Caki2 (cell line): ENCODE measurements at regions not wholly inside any gene's neighbourhood (a gene's known extent, or its start where the extent isn't known, plus 50 kb on each side); places are given as distances from the start of the nearest gene placed in this dataset.

ENCODE experiments used
- DNase-seq: peaks from one replicate; pipeline ENCODE4 v3.0.0-alpha.2; 2015; ENCODE audit warnings: low read depth
- in situ Hi-C: cut with HindIII; loops from 2 replicates; pipeline ENCODE4 v1.10.0; 2016; ENCODE audit warnings: low sequenced_read_pairs, low pct_unique_long_range_greater_than_20kb, mixed read lengths

- in situ Hi-C loops = no loop called here
- no peak for DNase-seq
These were observed 736.5 kb downstream of the REEP3 start for GRCh38 chr10:64257704-64258103.

DNA sequence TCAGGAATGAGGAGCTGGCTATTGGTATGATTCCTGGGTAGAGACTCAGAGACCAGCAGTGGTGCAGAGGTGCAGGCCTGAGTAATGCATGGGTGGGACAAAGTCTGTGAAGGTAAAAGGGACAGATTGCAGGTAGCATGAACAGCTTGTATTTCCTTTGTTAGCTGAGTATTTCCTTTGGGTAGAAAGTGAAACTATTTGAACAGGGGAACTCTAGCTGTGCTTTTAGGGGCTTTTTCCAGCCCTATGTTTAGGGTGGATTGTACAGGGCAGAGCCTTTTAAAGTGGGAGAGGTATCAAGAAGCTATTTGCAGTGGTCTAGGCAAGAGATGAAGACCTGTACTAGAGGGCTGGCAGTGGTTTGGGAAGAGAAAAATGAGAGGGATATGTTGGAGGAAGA lies 739.9 kb downstream of the REEP3 start:
- in situ Hi-C loops = no loop called here
- no peak for DNase-seq

DNA sequence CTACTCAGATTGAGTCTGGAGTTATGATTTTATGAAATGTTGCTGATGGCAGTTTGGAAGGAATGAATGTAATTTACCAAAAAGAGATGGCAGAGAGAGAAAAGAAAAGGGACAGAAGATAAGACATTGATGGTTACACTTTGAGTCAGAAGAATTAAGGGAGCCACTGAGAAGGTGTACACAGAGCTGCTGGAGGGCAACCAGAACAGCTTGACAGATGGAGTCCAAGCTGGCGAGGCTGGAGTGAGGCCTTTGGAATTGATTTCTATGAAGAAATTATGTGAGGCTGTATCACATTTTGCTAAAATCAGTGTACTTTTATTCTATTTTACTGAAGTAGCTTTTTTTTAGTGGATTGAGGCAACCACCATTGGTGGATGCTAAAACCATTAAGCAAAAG lies 740.5 kb downstream of the REEP3 start:
- in situ Hi-C loops = no loop called here
- no peak for DNase-seq

GRCh38 chr10:64265961-64266360 lies 744.8 kb downstream of the REEP3 start:
- DNase-seq = no peak

DNA sequence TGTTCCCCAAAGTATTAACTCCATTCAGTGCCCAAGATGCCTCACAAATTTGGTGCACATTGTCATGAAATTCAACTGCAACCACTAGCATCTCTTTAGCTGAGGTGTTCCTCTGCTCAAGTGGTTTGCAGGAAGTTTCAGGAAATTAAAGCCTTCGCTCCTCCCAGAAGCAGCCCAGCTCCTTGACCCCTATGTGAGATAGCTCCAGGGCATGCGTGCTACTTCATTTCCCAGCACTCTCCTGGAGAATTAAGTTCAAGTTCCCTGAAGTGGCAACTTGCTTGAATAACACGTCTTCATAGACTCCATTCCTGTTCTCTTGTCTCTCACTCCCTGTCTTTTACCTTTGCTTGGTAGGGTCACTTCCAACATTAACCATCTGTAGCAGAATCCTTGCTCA lies 750.3 kb downstream of the REEP3 start:
- in situ Hi-C loops = no loop called here
- DNase-seq = no peak

More at GRCh38 chr10:64265961-64266360, 744.8 kb downstream of the REEP3 start:
- in situ Hi-C loops = no loop called here

DNA sequence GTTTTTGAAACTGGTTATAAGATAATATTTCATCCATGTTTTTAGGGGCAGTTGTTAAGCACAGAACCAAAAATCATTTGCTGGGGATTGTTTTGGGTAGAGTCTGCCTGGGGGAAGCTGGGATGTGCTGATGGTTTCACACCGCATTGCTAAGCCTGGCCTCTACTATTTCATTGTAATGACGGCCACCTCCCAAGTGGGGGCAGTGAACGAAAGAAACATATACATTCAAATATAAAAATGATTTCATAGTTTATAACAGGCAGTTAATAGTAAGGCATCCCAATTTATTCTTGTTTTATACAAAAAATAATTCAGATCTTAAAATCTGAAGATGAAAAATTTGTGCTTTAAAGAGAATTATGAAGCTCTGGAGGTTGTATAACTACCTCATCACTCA lies 750.8 kb downstream of the REEP3 start:
- no peak for DNase-seq
- in situ Hi-C loops = no loop called here

- no peak for DNase-seq
These were observed 753.8 kb downstream of the REEP3 start for GRCh38 chr10:64275001-64275400.

DNA sequence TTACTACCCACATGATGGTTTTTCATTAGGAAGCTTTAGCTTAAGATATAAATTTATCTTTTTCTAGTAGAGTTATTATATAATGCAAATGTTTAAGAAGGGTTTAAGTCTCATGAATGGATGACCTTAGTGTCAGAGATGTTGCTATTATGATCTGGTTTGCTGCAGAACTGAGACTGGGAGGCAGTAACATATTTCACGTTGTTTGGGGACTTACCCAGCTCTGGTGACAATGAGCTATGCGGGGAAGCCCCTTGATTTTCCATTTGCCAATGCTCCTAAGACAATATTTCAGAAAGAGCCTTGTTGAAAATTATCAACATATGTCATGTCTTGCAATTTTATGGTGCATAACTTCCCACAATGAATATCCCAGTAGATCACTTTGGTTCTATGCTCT lies 754.6 kb downstream of the REEP3 start:
- DNase-seq = no peak
- in situ Hi-C loops = no loop called here

More at GRCh38 chr10:64275001-64275400, 753.8 kb downstream of the REEP3 start:
- in situ Hi-C loops = no loop called here

- no peak for DNase-seq
- in situ Hi-C loops = no loop called here
These were observed 756.3 kb downstream of the REEP3 start for GRCh38 chr10:64277536-64277935.

DNA sequence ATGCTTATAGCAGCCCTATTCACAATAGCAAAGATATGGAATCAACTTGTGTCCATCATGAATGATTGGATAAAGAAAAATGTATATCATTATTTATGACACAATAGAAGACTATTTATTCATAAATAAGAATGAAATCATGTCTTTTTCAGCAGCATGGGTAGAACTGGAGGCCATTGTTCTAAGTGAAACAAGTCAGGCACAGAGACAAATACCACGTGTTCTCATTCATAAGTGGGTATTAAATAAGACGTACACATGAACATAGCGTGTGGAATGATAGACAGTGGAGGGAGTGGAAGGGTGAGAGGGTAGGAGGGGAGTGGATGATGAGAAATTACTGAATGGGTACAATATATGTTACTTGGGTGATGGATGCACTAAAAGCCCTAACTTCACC lies 762.4 kb downstream of the REEP3 start:
- no peak for DNase-seq
- in situ Hi-C loops = no loop called here

DNA sequence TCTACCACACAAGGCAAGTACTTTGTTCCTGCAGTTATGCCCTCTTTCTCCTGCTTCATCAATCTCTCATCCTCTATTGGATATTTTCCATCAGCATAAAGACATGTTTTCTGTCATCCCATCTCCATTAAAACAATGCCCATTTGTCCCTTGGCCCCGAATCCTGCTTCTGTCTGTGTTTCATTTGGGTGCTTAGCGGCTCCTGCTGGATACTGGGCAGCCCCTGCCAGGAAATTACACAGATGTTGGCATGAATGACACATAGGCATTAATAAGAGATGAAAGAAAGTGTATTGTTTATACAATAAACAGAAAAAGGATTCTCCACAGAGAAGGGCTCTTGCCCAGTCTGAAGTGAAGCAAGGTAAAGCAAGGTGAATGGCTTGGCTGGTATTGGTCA lies 765.3 kb downstream of the REEP3 start:
- in situ Hi-C loops = no loop called here
- no peak for DNase-seq

GRCh38 chr10:64288404-64288803 lies 767.2 kb downstream of the REEP3 start:
- in situ Hi-C loops = no loop called here
- DNase-seq = no peak

DNA sequence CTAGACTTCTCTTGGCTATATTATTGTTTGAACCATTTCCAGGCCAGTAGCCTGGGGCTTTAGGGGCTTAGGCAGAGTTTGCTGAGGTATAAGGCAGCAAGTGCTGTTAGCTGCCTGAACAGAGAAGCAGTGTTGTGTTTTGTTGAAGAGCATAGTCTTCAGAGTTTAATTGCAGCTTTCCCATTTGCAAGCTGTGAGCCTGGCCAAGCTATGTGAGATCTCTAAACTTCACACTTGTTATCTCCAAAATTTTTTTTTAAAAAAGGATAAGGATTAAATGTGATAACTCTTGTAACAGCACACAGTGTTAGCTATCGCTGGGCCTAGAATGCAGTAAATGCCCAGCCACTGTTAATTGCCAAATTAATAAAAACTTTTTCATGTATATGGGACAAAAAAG lies 782.4 kb downstream of the REEP3 start:
- no peak for DNase-seq
- in situ Hi-C loops = no loop called here

DNA sequence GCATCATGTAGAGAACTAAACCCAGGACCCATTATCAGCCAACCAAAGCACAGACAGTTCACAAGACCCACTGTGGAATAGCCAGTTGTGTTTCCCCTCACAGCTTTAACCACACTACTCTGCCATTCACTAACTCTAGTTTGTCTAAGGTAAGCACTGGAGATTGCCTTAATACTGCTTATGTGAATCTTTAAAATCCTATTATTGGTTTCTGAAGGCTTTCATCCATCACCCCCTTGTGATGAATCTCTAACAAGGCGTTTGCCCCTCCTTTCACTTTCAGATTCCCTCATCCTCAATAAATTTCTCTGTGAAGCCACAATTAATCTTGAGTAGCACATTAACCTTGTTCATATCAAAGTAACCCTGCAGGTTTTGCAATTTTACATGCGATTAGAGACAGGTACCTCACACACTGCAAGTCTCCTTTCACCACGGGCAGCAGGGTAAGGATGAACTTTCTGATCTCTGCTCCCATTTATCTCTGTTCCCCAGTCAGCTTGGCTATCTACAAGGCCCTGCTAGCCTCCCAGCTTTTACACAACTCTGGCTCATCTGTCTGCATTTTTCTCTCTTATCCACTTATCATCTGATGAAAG lies 785.6 kb downstream of the REEP3 start:
- no peak for DNase-seq
- in situ Hi-C loops = no loop called here

DNA sequence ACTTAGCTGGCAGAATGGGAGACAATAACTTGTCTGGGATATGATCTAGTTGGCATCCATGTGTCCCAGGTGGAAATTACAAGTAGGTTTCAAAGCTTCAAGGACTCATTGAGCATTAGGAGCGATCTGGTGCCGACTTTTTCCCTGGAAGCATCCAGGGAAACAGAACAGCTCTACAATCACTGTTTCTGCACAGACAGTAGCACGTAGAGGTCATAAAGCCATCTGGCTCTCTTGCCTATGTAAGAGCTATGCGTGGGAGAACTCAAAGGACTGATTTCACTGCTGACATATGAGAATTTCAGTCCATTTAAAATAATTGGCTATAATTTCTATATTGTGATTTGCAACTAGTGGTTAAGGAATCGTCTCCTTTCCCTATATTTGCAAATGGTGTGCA lies 791.7 kb downstream of the REEP3 start:
- DNase-seq = no peak
- in situ Hi-C loops = no loop called here

- no peak for DNase-seq
- in situ Hi-C loops = no loop called here
These were observed 792.8 kb downstream of the REEP3 start for GRCh38 chr10:64313967-64314366.

DNA sequence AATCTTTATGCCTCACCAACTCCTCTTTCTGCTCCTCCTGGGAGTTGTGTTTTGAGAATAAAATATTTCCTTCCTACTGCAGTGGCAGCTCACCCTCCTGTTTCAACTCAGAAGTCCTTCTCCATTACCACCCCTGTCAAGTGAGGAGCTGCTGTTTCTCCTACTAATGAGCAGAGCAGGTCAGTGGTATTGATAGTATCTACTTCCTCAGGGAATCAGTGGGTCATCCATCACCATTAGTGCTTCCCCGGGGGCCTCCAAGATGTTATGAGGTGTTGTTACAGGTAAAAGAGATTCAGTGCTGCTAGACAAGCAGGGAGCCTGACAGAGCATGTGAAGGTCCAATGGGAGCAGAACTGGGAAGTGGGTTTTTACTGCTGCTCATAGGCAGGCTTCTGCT lies 795.2 kb downstream of the REEP3 start:
- in situ Hi-C loops = no loop called here
- DNase-seq = no peak

GRCh38 chr10:64316833-64317232 lies 795.6 kb downstream of the REEP3 start:
- no peak for DNase-seq
- in situ Hi-C loops = no loop called here

DNA sequence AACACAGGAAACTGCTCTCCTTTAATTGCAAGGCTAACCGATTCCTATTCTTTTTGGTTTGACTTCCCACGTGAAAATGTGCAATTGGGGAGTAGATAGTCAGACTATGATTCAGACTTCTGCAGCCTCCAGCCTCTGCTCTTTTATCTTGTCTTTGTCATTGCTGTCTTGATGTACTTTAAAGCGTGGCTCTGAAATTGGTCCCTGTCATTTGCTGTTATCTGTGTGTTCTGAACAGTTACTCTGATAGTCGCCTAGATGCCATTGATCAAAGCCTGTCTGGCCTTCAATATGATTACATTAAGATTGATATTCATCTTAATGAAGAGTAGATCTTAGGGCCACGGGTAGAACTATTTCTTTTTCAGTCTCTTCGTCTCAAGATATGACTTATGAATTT lies 799.2 kb downstream of the REEP3 start:
- in situ Hi-C loops = no loop called here

GRCh38 chr10:64329510-64329909 lies 808.3 kb downstream of the REEP3 start:
- DNase-seq = no peak
- in situ Hi-C loops = no loop called here

More for the DNA sequence above, 799.2 kb downstream of the REEP3 start:
- no peak for DNase-seq

DNA sequence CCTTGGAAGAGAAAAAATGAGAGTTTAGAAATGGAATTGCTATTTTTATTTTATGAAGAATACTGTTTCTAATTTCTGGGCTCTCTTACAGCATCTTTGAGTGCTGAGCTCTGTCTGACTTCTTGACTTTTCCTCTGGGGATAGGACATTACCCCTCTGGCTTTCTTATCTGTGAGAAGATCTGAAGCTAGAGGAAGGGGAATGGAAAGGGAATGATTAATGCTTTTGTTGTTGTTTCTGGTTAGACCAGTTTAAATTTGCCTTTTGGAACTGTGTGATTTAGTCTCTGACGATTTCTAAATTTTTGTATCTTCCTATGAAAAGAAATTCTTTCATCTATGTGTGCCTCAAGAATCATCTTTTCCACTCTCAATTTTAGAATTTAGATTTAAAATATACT lies 811.4 kb downstream of the REEP3 start:
- no peak for DNase-seq
- in situ Hi-C loops = no loop called here
